ENCODE measurements at regions not wholly inside any gene's neighbourhood (a gene's known extent, or its start where the extent isn't known, plus 50 kb on each side); places are given as distances from the start of the nearest gene placed in this dataset.

DNA sequence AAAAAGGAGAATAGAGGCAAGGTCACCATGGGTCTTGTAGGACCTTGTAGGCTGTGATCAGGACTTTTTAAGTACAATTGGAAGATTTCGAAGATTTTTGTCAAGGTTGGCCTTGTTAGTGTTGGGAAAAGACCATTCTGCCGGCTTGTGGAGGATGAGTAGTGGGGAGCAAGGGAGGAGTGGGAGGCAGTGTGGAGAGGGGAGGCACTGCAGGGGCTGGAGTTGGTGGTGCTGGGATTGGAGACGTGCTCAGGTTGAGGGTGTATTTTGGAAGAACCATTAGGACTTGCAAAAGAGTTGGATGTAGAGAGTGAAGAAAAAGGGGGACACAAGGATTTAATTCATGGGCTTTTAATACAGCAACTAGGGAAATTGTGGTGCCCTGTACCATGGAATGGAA, 397.1 kb downstream of the TSN start:
- CTCF ChIA-PET, result interaction anchor here (1.2 kb wide), 1 partner anchor 1840 kb away, joined by 4 read pairs; no protein-coding TSS in a partner anchor
- TF ChIP-seq, protein P1, sequence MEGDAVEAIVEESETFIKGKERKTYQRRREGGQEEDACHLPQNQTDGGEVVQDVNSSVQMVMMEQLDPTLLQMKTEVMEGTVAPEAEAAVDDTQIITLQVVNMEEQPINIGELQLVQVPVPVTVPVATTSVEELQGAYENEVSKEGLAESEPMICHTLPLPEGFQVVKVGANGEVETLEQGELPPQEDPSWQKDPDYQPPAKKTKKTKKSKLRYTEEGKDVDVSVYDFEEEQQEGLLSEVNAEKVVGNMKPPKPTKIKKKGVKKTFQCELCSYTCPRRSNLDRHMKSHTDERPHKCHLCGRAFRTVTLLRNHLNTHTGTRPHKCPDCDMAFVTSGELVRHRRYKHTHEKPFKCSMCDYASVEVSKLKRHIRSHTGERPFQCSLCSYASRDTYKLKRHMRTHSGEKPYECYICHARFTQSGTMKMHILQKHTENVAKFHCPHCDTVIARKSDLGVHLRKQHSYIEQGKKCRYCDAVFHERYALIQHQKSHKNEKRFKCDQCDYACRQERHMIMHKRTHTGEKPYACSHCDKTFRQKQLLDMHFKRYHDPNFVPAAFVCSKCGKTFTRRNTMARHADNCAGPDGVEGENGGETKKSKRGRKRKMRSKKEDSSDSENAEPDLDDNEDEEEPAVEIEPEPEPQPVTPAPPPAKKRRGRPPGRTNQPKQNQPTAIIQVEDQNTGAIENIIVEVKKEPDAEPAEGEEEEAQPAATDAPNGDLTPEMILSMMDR (IDR thresholded peaks at IDR 0.05; ENCODE audit: unreplicated experiment), result no peak
- Mint-ChIP-seq H3K4me1 (ENCODE audit: insufficient read depth, unreplicated experiment) (no peaks in the 10 kb centered on the region), H3K27me3 (ENCODE audit: insufficient read depth, unreplicated experiment) (peaks cover 3% of the 10 kb centered on the region), H3K27ac (ENCODE audit: low read depth, unreplicated experiment) (no peak overlapping the region), H3K9me3 (ENCODE audit: unreplicated experiment) (no peaks in the 10 kb centered on the region), H3K36me3 (ENCODE audit: insufficient read depth, unreplicated experiment) (no peaks in the 10 kb centered on the region), H3K4me3 (ENCODE audit: unreplicated experiment) (no peak overlapping the region)
- POLR2A ChIA-PET, result no interaction called here
- no peak for DNase-seq (ENCODE audit: unreplicated experiment)
- intact Hi-C loops (cut with micrococcal nuclease), result no loop called here
- no TSS peak for BruUV-seq (replicated peaks)

DNA sequence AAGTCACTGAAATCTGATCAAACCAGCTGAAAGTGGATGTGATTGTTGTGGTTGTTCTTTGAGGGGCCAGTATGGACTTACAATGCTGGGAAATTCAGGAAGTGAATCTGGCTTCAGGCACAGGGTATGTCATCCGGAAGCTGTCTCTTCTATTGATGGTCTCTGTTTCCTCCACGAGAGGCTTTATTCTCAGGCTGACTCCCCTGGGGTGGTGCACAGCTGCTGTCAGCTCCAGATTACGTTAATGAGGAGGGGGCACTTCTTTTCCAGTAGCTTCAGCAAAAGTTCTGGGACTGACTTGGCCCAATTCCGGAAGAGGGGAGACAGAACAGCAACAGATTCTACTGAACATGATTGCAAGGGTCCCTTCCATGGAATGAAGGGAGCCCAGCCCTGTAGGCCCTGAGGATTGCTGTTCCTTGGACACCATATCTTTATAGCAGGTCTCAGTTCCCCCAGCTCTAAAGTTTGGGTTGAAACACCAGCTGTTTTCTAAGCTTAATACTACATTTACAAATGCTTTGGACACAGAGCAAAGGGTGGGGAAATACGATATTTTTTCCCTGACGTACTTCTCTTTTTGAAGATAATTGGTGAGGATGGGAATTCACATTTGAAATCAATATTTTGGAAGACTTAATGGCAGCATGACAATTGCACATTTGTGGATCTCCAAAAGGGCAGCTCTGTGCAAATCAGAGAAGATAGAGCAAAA, 400.9 kb downstream of the TSN start:
- no peak for DNase-seq (ENCODE audit: unreplicated experiment)
- peaks cover 21% of the 10 kb centered on the region for H3K27me3 Mint-ChIP-seq (ENCODE audit: insufficient read depth, unreplicated experiment)
- no TSS peak for BruUV-seq (replicated peaks)
- POLR2A ChIA-PET, result no interaction called here
- intact Hi-C loops (cut with micrococcal nuclease), result no loop called here
- no peaks in the 10 kb centered on the region for H3K36me3 Mint-ChIP-seq (ENCODE audit: insufficient read depth, unreplicated experiment)
- TF ChIP-seq, protein P1 (IDR thresholded peaks at IDR 0.05; ENCODE audit: unreplicated experiment), result no peak
- no peak overlapping the region for H3K4me3 Mint-ChIP-seq (ENCODE audit: unreplicated experiment)
- H3K27ac Mint-ChIP-seq (ENCODE audit: low read depth, unreplicated experiment), result no peak overlapping the region
- H3K9me3 Mint-ChIP-seq (ENCODE audit: unreplicated experiment), result no peaks in the 10 kb centered on the region
- CTCF ChIA-PET, result interaction anchor here (0.7 kb wide), 1 partner anchor 36 kb away, joined by 3 read pairs; no protein-coding TSS in a partner anchor
- H3K4me1 Mint-ChIP-seq (ENCODE audit: insufficient read depth, unreplicated experiment), result no peaks in the 10 kb centered on the region

DNA sequence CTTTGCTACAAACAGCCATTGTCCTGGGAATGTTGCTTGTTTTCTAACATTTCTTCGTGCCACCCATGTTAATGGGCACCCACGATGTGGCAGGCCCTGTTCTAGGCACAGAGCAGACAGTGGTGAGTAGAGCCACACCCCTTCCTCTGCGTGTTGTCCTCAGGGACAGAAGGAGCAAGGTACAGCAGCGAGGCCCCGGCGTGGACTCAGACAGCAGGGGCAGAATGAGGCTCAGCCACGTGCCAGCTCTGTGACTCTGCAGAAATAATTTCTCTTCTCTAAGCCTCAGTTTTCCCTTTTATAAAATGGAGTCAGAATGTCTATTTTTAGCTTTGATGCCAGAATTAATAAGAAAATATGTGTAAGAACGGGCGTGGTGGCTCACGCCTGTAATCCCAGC, 401.7 kb downstream of the TSN start:
- no peaks in the 10 kb centered on the region for H3K36me3 Mint-ChIP-seq (ENCODE audit: insufficient read depth, unreplicated experiment)
- H3K4me1 Mint-ChIP-seq (ENCODE audit: insufficient read depth, unreplicated experiment), result no peaks in the 10 kb centered on the region
- DNase-seq (ENCODE audit: unreplicated experiment), result no peak
- no peak overlapping the region for H3K4me3 Mint-ChIP-seq (ENCODE audit: unreplicated experiment)
- intact Hi-C loops (cut with micrococcal nuclease), result no loop called here
- TF ChIP-seq, protein P1 (IDR thresholded peaks at IDR 0.05; ENCODE audit: unreplicated experiment), result no peak
- H3K27ac Mint-ChIP-seq (ENCODE audit: low read depth, unreplicated experiment), result no peak overlapping the region
- BruUV-seq (replicated peaks), result no TSS peak
- CTCF ChIA-PET, result no interaction called here
- H3K9me3 Mint-ChIP-seq (ENCODE audit: unreplicated experiment), result no peaks in the 10 kb centered on the region
- POLR2A ChIA-PET, result no interaction called here
- peaks cover 21% of the 10 kb centered on the region for H3K27me3 Mint-ChIP-seq (ENCODE audit: insufficient read depth, unreplicated experiment)

DNA sequence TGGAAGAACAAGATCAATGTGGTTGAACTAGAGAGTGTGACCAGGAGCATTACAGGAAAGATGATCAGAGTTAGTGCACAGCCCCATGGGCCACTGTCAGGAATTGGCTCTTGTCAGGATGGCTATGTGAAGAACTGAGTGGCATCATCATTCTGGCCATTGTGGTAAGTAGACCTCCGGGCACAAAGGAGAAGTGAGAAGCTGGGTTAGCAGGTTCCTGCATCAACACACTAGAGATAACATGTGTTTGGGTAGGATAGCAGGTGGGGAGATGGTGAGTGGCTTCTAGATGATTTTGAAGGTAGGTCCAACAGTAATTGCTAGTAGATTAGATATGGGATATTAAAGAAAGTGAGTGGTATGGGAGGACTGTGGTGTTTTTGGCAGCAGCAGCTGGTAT, 408.2 kb downstream of the TSN start:
- no peaks in the 10 kb centered on the region for H3K4me1 Mint-ChIP-seq (ENCODE audit: insufficient read depth, unreplicated experiment)
- no peak for DNase-seq (ENCODE audit: unreplicated experiment)
- no TSS peak for BruUV-seq (replicated peaks)
- peaks cover 8% of the 10 kb centered on the region for H3K27me3 Mint-ChIP-seq (ENCODE audit: insufficient read depth, unreplicated experiment)
- intact Hi-C loops (cut with micrococcal nuclease), result no loop called here
- TF ChIP-seq, protein P1 (IDR thresholded peaks at IDR 0.05; ENCODE audit: unreplicated experiment), result no peak
- CTCF ChIA-PET, result no interaction called here
- no peaks in the 10 kb centered on the region for H3K9me3 Mint-ChIP-seq (ENCODE audit: unreplicated experiment)
- H3K36me3 Mint-ChIP-seq (ENCODE audit: insufficient read depth, unreplicated experiment), result no peaks in the 10 kb centered on the region
- H3K4me3 Mint-ChIP-seq (ENCODE audit: unreplicated experiment), result no peak overlapping the region
- H3K27ac Mint-ChIP-seq (ENCODE audit: low read depth, unreplicated experiment), result no peak overlapping the region
- POLR2A ChIA-PET, result no interaction called here
